Right renal cortex interstitium (tissue), 3 donors: ENCODE measurements at regions not wholly inside any gene's neighbourhood (a gene's known extent, or its start where the extent isn't known, plus 50 kb on each side); places are given as distances from the start of the nearest gene placed in this dataset.

ENCODE experiments used
- DNase-seq, 3 donors: peaks; one replicate each; pipeline ENCODE4 v3.0.0-alpha.2; 2013; ENCODE audit warnings: low read depth in 3 of 3, low spot score in 2 of 3

DNA sequence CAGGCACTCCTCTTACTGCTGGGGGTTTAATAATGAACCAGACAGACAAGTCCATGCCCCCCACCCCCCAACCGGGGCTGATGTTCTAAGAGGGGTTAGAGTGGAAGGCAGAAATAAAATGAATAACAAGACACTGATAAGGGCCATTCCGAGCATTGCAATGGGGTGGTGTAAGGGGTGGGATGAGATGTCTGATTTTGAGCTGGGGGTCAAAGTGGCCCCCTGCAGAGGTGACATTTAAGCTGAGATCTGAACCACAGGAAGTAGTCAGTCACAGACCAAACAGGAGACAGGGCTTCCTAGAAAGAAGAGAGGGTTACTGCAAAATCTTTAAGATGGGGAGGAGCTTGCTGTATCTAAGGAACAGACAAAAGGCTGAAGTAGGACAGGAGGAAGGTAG lies 180.6 kb upstream of the SH3BP4 start:
- DNase-seq = no peak

DNA sequence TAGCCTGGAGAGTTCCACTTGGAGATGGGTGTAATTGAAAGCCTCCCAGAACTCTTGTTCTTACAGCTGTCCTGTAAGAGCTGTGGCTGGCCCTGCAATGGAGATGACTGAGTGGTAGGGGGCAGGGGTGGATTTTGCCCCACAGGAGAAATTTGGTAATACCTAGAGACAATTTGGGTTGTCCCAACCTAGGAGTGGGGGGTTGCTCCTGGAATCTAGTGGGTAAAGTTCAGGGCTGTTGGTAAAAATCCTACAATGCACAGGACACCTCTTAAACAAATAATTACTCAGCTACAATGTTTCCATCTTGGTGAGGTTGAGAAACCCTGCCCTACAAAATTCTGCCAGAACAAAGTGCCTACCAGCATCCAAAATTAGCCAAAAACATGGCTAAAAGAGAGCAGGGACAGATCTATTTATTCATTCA lies 181.1 kb upstream of the SH3BP4 start:
- DNase-seq = no peak

DNA sequence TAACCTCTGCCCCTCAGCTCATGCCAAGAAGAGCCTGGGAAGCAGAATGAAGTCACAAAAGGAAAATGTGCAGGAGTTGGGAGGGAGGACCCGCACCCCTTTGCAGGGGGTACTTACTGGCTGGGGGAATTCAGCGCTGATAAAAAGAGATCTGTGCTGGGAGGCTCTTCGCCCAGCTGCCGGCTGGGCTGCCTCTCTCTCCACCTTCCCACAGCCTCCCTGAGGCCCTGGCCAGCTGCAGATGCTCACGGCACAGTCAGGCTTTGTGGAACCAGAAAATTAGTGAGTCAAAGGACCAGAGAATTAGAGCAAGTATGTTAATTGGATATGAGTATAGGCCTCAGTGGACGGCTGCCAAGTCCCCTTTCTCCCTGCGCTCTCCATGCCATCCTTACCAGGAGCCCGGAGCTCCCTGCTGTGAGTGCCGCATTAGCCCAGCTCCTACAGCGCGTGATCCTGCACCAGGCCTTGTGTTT lies 181.7 kb upstream of the SH3BP4 start:
- DNase-seq = no peak

DNA sequence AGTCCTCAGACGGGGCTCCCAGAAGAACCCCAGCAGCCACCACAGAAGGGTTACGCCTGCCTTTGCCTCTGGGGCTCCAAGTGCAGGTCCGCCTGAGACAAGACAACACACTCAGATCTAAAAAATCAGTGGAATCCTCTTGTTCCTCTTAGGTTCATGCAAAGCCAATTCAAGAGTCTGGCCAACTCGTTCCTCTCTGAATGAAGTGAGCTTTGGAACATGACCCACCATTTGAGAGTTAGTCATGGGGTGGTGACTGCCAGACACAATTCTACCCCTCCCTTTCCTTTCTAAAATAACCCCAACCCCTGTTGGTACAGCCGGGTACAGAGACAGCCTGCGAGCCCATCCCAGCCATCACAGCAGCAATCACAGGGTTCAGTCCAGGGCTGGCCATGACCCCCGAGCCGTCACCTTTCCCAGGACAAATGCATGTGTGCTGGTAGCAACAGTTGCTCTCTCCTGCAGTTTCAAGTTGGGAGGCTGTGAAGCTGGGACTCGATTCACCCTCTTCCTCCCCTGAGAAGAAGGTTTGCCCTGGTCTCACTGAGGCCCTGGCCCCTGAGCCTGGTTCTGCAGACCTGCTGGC lies 183.1 kb upstream of the SH3BP4 start:
- no peak for DNase-seq

DNA sequence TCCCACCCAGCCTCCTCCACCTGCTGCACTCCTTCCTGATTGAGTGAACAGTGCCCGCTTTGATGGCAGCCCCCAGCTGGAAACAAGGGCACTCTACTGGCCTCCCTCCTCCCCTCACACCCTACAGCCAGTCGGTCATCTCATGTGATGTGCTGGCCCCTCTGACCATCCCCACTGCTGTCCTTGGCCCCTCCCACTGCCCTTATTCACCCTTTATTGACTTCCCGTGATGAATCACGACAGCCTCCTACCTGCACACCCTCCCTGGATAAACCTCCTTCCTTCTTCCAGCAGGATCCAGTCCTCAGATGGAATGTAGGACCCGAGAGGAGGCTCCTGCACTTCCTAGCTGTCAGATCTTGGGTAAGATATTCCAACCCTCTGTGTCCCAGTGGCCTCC lies 186.5 kb upstream of the SH3BP4 start:
- DNase-seq = no peak

DNA sequence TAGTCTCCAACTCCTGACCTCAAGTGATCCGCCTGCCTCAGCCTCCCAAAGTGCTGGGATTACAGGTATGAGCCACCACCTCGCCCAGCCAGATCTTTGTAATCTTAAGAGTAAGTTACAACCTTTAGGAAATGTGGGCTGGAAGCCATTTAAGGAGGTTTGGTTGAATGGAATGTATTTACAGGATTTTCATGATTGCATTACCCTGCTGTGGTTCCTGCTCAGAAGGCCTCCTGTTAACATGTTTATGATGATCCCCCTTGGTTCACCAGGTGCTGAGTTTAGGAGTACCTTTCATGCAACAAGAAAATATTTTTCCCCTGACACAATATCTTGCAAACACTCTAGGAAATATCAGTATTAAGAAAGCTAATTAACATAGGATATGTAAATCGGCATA lies 187.4 kb upstream of the SH3BP4 start:
- DNase-seq = no peak

DNA sequence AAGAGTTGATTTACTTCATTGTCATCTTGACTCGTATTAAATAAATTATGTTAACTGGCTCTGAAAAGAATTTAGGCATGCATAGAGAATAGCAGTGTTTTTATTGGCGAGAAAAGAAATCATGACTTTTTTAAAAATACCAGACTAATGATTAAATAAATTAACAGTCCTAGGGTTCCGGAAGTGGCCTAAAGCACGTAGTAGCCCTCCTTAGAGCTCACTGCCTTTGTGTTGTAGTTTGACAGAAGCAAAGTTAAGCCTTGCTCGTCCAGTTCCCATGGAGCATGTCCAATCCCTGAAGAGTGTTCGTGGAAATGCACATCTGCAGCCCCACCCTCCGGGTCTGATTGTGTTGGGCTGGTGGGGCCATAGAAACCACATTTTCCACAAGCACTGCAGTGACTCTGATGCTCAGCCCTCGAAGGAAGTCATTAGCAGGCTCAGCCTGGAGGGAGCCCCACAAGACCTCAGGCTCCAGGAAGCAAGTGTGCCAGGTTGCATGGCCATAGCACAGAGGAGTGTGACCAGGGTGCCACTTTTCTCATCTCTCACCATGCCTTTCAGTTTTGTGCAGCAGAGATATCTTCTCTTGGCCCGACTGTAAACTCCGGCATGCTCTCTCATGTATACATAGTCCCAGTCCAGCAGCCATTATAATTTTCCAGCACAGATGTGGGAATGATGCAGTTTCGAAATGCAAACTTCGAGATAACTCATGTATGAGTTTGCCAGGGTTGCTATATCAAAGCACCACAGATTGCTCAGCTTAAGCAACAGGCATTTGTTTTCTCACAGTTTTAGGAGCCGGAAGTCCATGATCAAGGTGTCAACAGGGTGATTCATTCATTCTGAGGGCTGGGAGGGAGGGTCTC lies 188.6 kb upstream of the SH3BP4 start:
- DNase-seq = no peak

DNA sequence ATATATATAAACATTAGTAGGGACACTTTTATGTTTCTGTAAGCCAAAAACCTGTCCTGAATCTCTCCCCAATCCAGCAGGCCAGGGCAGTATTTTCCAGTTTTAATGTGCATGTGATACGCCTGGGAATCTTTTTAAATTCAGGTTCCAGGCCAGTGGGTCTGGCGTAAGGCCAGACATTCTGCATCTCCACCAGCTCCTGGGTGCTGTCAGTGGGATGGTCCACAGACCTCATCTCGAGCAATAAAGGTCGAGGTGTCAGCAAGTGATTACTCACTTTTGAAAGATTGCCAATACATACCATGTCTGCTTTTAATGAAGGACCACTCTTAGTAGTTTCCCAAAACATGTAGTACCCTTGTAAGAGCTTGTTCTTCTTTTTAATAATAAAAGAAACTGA lies 189.9 kb upstream of the SH3BP4 start:
- no peak for DNase-seq

DNA sequence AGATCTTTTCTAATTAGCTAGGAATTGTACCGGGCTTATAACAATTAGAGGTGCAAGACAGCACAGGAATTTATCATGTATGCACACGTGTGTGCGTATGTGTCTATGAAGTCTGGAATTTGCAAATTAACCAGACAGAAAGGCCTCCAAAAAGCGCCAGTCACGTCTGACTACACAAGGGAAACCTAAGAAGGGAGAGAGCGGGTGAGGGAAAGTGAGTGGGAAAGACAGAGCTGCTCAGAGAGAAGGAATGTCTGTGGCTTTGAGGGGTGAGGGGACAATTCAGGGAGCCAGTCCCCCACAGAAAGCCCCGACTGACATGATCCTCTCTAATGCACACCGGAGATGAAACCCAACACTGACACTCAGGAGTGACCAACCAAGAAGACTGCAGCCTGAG lies 197.7 kb upstream of the SH3BP4 start:
- DNase-seq = peak in 1 of 3 donors; percentile 59

DNA sequence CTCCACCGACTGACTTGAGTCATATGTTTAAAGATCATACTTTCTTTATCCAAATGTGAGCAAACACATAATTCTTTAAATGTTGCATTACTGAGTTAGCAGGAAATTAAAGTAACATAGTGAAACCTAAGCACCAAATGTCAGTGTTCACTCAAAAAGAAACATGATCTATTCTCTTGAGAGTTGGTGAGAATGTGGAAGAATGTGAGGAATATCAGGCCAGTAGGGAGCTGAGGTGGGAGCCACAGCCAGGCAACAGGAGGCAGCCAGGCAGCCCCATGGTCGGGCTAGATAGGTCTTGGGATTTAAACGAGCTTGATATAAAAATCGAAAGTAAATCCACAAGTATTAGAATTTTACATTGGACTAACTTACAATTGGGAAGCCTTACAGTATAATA lies 198.1 kb upstream of the SH3BP4 start:
- DNase-seq = no peak

DNA sequence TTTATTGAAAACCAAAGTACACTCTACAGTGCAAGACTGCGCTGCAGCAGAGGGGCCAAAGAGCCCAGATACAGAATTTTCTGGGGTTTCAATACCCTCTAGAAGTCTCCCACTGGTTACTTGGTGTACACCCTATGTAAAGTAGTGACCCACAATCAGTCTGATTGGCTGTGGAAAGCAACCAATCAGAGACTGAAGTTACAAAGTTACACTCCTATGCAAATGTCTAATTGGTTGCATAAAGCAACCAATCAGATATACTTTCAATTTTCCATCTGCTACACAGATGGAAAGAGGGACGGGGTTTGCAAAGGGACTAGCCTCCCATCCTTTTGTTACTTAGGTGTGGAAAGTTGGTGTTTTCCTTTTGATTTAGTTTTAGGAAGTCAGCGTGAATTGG lies 198.9 kb upstream of the SH3BP4 start:
- DNase-seq = no peak

DNA sequence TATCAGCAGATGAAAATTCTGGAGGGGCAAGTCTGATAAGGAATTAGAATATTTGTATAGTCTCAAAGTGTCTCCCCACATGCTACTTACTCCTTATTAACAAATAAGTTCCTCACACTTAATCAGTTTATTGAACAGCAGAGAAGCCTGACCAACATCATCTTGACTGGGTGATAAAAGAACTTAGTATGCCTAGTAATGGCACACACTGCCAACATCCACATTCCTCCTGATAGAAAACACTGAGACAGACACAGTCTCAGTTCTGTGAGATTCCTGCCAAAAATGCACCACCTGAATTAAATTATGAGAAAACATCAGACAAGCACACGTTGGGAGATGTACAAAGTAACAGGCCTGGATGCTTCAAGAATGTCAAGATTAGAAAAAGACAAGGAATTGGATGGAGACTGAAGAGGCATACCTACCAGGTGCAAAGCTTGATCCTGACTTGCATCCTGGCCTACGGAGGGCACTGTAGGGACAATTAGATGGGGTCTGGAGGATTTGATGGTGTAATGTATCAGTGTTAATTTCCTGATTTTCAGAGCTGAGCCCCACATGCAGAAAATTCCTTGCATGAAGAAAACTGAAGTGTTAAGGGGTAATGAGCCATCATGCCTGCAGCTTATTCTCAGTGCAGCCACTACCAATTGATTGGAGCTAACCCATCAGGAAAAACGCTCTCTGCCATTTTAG lies 200.4 kb upstream of the SH3BP4 start:
- DNase-seq = no peak

DNA sequence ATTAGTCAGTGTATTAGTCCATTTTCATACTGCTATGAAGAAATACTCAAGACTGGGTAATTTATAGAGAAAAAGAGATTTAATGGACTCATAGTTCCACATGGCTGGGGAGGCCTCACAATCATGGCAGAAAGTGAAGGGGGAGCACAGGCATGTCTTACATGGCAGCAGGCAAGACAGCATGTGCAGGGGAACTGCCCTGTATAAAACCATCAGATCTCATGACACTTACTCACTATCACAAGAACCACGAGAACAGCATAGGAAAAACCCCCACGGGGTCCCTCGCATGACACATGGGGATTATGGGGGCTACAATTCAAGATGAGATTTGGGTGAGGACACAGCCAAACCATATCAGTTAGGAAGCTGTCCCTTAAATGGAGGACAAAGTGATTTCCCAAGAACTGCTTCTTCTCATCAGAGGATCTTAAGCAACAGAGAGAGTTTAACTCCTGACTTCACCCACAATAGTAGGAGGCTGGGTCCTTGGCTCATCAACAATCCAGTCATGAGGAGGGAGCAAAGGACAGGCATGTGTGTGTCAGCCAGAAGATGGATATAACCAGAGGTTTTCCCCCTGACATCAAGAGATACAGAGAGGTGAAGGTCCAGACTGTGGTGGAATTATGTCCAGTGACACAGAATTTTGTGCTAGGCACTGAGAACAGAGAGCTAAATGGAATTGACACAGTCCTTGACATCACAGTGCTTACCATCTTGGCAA lies 203.8 kb upstream of the SH3BP4 start:
- no peak for DNase-seq

DNA sequence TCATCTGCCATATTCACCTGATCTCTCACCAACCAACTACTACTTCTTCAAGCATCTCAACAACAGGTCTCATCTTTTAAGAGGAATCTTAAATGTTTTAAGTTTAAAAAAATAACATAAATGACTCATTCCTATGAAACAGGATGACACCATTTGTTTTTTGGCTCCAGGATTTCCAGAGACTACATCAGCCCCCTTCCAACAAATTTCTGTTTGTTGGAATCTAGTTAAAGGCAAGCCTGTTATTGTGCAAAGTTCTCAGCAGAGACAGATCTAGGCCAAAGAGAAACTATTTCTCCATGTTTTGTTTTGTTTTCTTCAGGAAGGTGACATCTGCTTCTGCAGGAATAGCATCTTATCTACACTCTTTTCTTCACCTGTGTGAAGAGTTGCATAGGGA lies 204.8 kb upstream of the SH3BP4 start:
- no peak for DNase-seq

DNA sequence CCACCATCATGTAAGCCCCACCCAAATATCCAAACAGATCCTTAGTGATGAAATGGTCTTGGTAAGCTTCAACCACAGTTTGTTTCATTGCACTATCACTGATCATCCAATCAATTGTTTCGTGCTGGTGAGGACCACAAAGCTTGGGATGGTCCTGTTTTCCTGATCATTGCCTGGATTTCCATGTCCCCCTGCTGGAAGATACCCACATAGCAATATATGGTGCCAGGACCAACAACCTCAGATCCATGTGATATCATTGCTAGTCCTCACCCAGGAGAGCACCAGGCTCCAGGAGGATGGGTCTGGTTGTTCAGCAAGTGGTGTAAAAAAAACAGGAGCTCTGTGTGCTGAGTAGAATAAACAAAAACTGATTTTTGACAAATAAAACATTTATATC lies 206.5 kb upstream of the SH3BP4 start:
- no peak for DNase-seq

DNA sequence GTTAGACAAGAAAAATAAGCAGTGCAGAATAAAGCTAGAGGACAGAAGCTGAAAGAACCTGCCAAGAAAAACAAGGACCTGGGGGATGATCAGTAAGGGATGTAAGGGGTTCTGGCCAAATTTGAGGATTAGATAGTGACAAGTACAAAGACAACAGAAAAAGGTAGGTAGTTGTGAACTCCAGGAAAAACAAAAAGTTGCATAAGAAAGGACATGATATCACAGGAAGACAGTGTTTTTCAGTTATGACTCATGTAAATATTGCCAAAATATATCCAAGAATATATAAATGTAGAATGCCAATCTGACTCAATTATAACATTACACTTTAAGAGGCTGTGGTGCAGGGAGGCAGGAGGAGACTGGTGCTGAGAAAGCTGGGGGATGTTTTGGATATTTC lies 209.8 kb upstream of the SH3BP4 start:
- DNase-seq = no peak

DNA sequence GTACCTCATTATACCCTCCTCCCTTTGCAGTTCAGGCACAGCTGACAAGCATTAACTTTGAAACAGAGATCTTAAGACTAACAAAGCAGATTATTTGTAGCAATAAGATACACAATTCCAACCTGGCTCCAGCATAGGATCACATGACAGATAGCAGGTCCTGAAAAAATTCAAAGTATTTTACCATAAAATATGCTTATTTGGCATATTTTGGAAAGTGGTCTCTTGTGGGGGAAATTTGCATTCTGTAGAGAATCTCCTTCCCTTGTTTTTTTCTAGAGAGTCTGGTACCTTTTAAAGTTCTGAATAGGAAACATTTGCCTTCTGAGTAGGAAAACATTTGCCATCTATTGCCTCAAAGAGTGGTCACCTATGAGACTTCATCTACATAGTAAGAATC lies 212.8 kb upstream of the SH3BP4 start:
- DNase-seq = no peak

DNA sequence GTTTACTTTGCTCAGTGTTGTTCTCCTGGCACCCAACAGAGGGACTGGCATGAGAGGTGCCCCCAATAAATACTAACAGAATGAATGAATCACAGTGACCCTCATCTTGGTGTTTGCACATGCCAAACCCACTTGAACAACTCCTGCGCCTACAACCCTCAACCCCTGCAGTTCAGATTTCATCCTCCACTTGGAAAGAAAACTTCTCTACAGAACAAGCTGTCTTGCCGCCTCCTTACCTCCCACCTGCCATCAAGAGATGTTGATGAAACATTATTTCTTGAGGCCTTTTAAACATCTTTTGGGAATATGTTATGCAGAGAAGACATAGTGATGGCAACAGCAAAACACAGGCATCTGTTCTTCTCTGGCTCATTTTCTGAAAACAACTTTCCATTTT lies 216.0 kb upstream of the SH3BP4 start:
- DNase-seq = no peak

DNA sequence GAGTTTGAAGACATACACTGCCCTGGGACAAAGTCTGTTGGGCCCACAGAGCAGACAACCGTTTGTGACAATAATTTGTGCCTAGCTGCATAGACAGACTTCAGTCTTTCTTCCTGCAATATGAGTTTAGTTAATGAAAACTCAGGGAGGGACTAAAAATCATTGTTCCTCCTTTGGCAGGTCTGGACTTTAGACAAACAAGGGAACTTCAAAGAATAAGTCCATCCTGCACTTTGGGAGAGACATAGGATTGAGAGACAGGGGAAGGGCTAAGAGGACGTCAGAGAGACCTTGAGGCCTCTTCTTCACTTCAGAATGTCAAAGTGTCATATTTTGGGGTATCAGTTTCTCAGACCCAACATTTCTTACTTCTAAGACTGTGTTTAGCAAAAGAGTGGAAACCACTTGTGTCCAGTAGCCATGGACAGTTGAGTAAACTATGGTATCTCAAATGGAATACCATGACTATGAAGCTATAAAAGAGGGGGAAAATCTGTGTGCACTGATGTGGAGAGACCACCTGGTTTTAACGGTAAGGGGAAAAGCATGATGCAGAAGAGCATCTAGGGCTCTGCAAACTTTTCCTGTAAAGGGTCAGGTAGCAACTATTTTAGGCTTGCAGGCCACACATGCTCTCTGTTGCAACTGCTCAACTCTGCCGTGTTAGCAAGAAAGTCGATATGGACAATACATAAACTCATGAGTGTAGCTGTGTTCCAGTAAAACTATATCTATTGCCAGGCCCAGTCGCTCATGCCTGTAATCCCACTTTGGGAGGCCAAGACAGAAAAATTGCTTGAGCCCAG lies 217.8 kb upstream of the SH3BP4 start:
- no peak for DNase-seq

DNA sequence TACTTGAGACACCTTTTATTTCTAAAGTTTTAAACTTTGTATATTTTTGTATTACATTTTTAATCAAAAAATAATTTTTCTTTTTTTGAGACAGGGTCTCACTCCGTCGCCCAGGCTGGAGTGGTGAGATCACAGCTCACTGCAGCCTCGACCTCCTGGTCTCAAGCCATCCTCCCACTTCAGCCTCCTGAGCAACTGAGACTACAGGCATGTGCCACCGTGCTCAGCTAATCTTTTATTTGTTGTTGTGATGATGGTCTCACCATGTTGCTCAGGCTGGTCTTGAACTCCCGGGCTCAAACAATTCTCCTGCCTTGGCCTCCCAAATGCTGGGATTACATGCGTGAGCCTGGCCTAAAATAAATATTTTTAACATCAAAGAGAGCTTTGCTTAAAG lies 218.7 kb upstream of the SH3BP4 start:
- DNase-seq = no peak
